Left renal cortex interstitium (tissue), 4 donors: ENCODE measurements at regions not wholly inside any gene's neighbourhood (a gene's known extent, or its start where the extent isn't known, plus 50 kb on each side); places are given as distances from the start of the nearest gene placed in this dataset.

ENCODE experiments used
- DNase-seq, 4 donors: peaks; one replicate each; pipeline ENCODE4 v3.0.0-alpha.2; 2013; ENCODE audit warnings: low read depth in 4 of 4, low spot score in 2 of 4, missing footprints in 1 of 4

- DNase-seq = no peak
These were observed 56.6 kb downstream of the HLA-G start for GRCh38 chr6:29884261-29884660.

- DNase-seq = no peak
These were observed 55.6 kb upstream of the HLA-A start for GRCh38 chr6:29886701-29887100.

- peak in 1 of 4 donors; percentile 8 for DNase-seq
These were observed 55.0 kb upstream of the HLA-A start for GRCh38 chr6:29887330-29887818.

DNA sequence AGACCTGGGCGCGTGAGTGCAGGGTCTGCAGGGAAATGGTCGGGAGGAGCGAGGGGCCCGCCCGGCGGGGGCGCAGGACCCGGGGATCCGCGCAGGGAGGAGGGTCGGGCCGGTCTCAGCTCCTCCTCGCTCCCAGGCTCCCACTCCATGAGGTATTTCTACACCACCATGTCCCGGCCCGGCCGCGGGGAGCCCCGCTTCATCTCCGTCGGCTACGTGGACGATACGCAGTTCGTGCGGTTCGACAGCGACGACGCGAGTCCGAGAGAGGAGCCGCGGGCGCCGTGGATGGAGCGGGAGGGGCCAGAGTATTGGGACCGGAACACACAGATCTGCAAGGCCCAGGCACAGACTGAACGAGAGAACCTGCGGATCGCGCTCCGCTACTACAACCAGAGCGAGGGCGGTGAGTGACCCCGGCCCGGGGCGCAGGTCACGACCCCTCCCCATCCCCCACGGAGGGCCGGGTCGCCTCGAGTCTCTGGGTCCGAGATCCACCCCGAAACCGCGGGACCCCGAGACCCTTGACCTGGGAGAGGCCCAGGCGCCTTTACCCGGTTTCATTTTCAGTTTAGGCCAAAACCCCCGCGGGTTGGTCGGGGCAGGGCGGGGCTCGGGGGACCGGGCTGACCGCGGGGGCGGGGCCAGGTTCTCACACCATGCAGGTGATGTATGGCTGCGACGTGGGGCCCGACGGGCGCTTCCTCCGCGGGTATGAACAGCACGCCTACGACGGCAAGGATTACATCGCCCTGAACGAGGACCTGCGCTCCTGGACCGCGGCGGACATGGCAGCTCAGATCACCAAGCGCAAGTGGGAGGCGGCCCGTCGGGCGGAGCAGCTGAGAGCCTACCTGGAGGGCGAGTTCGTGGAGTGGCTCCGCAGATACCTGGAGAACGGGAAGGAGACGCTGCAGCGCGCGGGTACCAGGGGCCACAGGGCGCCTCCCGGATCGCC, 54.2 kb upstream of the HLA-A start:
- DNase-seq = peak in 1 of 4 donors; percentile 16
